ENCODE measurements at regions not wholly inside any gene's neighbourhood (a gene's known extent, or its start where the extent isn't known, plus 50 kb on each side); places are given as distances from the start of the nearest gene placed in this dataset.

GRCh38 chr4:57490520-57491255 lies 380.5 kb upstream of the IGFBP7 start:
- no peak for DNase-seq (ENCODE audit: low spot score)

GRCh38 chr4:57488366-57489162 lies 378.4 kb upstream of the IGFBP7 start:
- no peak for DNase-seq (ENCODE audit: low spot score)

GRCh38 chr4:57475424-57475823 lies 365.2 kb upstream of the IGFBP7 start:
- no peak for DNase-seq (ENCODE audit: low spot score)

- no peak for DNase-seq (ENCODE audit: low spot score)
Observed at GRCh38 chr4:57465321-57466056, 355.3 kb upstream of the IGFBP7 start.

- no peak for DNase-seq (ENCODE audit: low spot score)
Observed at GRCh38 chr4:57462843-57463242, 352.7 kb upstream of the IGFBP7 start.

- DNase-seq (ENCODE audit: low spot score), result no peak
Observed at GRCh38 chr4:57460967-57461366, 350.8 kb upstream of the IGFBP7 start.

GRCh38 chr4:57448901-57449300 lies 338.7 kb upstream of the IGFBP7 start:
- no peak for DNase-seq (ENCODE audit: low spot score)

GRCh38 chr4:57448452-57448851 lies 338.3 kb upstream of the IGFBP7 start:
- DNase-seq (ENCODE audit: low spot score), result no peak

- no peak for DNase-seq (ENCODE audit: low spot score)
Observed at GRCh38 chr4:57446266-57446665, 336.1 kb upstream of the IGFBP7 start.

- DNase-seq (ENCODE audit: low spot score), result no peak
Observed at GRCh38 chr4:57445686-57446085, 335.5 kb upstream of the IGFBP7 start.

- DNase-seq (ENCODE audit: low spot score), result no peak
Observed at GRCh38 chr4:57444671-57445070, 334.5 kb upstream of the IGFBP7 start.

- no peak for DNase-seq (ENCODE audit: low spot score)
Observed at GRCh38 chr4:57443787-57444186, 333.6 kb upstream of the IGFBP7 start.

GRCh38 chr4:57443308-57443707 lies 333.1 kb upstream of the IGFBP7 start:
- peak; percentile 27 for DNase-seq (ENCODE audit: low spot score)

GRCh38 chr4:57442831-57443291 lies 332.7 kb upstream of the IGFBP7 start:
- DNase-seq (ENCODE audit: low spot score), result peak; percentile 72

- no peak for DNase-seq (ENCODE audit: low spot score)
Observed at GRCh38 chr4:57442241-57442640, 332.1 kb upstream of the IGFBP7 start.

GRCh38 chr4:57437649-57438048 lies 327.5 kb upstream of the IGFBP7 start:
- no peak for DNase-seq (ENCODE audit: low spot score)

- DNase-seq (ENCODE audit: low spot score), result no peak
Observed at GRCh38 chr4:57435300-57435699, 325.1 kb upstream of the IGFBP7 start.

- DNase-seq (ENCODE audit: low spot score), result no peak
Observed at GRCh38 chr4:57430726-57431125, 320.5 kb upstream of the IGFBP7 start.

GRCh38 chr4:57426779-57427395 lies 316.7 kb upstream of the IGFBP7 start:
- peak; percentile 82 for DNase-seq (ENCODE audit: low spot score)

GRCh38 chr4:57425610-57426009 lies 315.4 kb upstream of the IGFBP7 start:
- DNase-seq (ENCODE audit: low spot score), result no peak

GRCh38 chr4:57424232-57424897 lies 314.2 kb upstream of the IGFBP7 start:
- no peak for DNase-seq (ENCODE audit: low spot score)

- no peak for DNase-seq (ENCODE audit: low spot score)
Observed at GRCh38 chr4:57418133-57418532, 307.9 kb upstream of the IGFBP7 start.

Data from D341Med (cell line).